Upper lobe of left lung (tissue), 6 donors: ENCODE measurements at regions not wholly inside any gene's neighbourhood (a gene's known extent, or its start where the extent isn't known, plus 50 kb on each side); places are given as distances from the start of the nearest gene placed in this dataset.

Experiments used
- ATAC-seq, 2 donors: fragments of 200-7000 bp; cut with Tn5 transposase; one replicate each; pipeline ENCODE4 v1.9.1; 2022; ENCODE audit warnings: mild to moderate bottlenecking in 2 of 2, moderate library complexity in 2 of 2; ENCODE audit not compliant: low FRiP score in 2 of 2
- DNase-seq, 2 donors: peaks; one replicate each; pipeline ENCODE4 v3.0.0-alpha.2; 2019 to 2020
- H3K27ac ChIP-seq, 4 donors: fragments of 200-600 bp; sonication (generic); one replicate each; pipeline ENCODE4 v1.5.1; 2016 to 2019
- H3K27me3 ChIP-seq, 4 donors: fragments of 200-600 bp; sonication (generic); one replicate each; pipeline ENCODE4 v1.5.1; 2017 to 2019
- H3K36me3 ChIP-seq, 4 donors: fragments of 200-600 bp; sonication (generic); one replicate each; pipeline ENCODE4 v1.5.1; 2016 to 2019
- H3K4me1 ChIP-seq, 4 donors: fragments of 200-600 bp; sonication (generic); one replicate each; pipeline ENCODE4 v1.5.1; 2018 to 2019
- H3K4me3 ChIP-seq, 4 donors: fragments of 200-600 bp; sonication (generic); one replicate each; pipeline ENCODE4 v1.5.1; 2017 to 2019; ENCODE audit warnings: mild to moderate bottlenecking in 2 of 4, moderate library complexity in 1 of 4
- H3K9me3 ChIP-seq, 4 donors: fragments of 200-600 bp; sonication (generic); one replicate each; pipeline ENCODE4 v1.5.1; 2018 to 2019
- EP300 ChIP-seq, 4 donors: sonication (generic); formaldehyde crosslinking; IDR thresholded peaks; one replicate each; pipeline ENCODE4 v1.5.1; 2017; ENCODE audit warnings: antibody characterized with exemption in 4 of 4, control low read depth in 2 of 4
- POLR2A ChIP-seq, 4 donors: fragments of 450-650 bp; IDR thresholded peaks; one replicate each; pipeline ENCODE4 v1.5.1; 2016 to 2017; ENCODE audit warnings: antibody characterized with exemption in 4 of 4, mild to moderate bottlenecking in 2 of 4
- POLR2AphosphoS5 ChIP-seq, 2 donors: sonication (generic); formaldehyde crosslinking; IDR thresholded peaks; one replicate each; pipeline ENCODE4 v1.5.1; 2017; ENCODE audit warnings: antibody characterized with exemption in 2 of 2
- WGBS, 2 donors: methylation state at CpG; one replicate each; pipeline ENCODE4 v1.1.5; 2017 to 2018; 5-methylcytosine and 5-hydroxymethylcytosine counted together
- TF ChIP-seq, protein P1 (sequence below), 6 experiments: fragments of 450-650 bp in 4 of 6; fragments of 200-600 bp in 2 of 6; sonication (generic) in 2 of 6; IDR thresholded peaks; one replicate each; pipeline ENCODE4 v1.5.1; 2016 to 2019; ENCODE audit warnings: antibody characterized with exemption in 6 of 6
- donor health status: DM: no; HTN: no; CAD: no; lungs with moderate emphysema.
- donor health status: DM: no; HTN: yes; CAD: no; lungs with severe emphysema.

DNA sequence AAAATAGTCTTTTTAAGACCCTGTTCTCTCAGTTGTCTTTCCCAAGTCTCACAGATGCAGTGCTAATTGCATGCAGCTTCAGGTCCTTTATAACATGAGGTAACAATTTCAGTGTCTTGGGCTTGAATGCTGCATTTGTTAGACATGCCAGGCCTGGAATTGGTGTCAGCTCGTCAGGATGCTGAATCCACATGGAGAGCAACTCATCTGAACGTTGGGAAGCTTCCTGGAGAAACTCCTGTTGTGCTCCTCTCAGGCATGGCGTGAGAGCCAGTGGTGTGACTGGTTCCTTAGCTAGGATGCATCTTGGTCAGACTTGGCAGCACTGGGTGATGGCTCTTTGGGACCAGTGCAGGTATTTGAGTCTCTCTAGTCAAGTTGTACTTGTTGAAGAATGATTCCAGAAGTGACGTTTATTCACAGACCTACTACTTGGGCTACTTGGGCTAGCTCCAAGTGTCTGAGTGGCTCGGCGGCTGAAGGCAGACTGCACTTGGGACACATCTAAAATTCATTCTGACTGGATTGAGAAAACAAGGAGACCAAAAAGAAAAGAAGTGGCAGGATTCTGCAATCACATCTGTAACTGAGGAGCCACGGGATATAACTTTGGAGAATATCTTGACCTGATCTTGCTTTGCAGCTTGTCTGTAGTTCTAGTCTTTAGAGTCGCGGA, 134.8 kb upstream of the ARHGAP5 start:
- Histone ChIP-seq H3K4me3 (no peak overlapping the region), H3K27ac (no peak overlapping the region), H3K27me3 (no peaks in the 10 kb centered on the region), H3K9me3 (no peaks in the 10 kb centered on the region), H3K4me1 (peaks cover 0 to 9% (median 0%) of the 10 kb centered on the region in 4 donors), H3K36me3 (no peaks in the 10 kb centered on the region)
- 72 to 78% methylated on average over 9 of the region's 9 CpGs for whole genome bisulfite sequencing, 2 donors
- TF ChIP-seq POLR2A (IDR thresholded peaks at IDR 0.05), result no peak
- TF ChIP-seq, protein P1, sequence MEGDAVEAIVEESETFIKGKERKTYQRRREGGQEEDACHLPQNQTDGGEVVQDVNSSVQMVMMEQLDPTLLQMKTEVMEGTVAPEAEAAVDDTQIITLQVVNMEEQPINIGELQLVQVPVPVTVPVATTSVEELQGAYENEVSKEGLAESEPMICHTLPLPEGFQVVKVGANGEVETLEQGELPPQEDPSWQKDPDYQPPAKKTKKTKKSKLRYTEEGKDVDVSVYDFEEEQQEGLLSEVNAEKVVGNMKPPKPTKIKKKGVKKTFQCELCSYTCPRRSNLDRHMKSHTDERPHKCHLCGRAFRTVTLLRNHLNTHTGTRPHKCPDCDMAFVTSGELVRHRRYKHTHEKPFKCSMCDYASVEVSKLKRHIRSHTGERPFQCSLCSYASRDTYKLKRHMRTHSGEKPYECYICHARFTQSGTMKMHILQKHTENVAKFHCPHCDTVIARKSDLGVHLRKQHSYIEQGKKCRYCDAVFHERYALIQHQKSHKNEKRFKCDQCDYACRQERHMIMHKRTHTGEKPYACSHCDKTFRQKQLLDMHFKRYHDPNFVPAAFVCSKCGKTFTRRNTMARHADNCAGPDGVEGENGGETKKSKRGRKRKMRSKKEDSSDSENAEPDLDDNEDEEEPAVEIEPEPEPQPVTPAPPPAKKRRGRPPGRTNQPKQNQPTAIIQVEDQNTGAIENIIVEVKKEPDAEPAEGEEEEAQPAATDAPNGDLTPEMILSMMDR (IDR thresholded peaks at IDR 0.05), result no peak
- no peak for TF ChIP-seq EP300 (IDR thresholded peaks at IDR 0.05)
- TF ChIP-seq POLR2AphosphoS5 (IDR thresholded peaks at IDR 0.05), result no peak
- no peak for DNase-seq
- ATAC-seq, result no peak

DNA sequence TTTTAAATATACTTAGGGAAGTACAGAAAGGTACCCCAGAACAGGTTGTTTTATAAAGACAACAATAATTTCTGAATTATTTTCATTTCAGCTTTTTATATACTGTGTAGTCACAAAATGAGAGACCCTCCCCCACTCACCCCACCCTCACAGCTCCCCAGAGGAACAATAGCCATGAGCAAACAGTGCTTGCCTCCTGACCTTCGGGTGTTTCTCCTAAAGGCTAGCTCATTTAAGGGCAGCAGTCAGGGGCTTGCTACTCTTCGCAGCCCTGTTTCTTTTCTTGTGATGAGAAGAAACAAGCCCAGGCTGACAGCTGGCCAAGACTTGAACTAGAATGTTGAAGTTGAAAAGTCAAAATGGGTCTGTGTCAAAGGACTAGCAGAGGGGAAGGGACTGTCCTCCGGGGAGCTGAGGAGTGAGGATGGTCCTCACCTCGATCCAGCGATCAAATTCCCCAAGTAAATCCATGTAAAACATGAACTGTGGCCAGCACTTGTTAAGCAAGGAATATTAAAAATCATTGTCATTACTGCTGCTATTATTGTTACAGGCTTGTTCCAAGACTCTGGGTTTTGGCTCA, 133.8 kb upstream of the ARHGAP5 start:
- H3K27ac ChIP-seq, result no peak overlapping the region
- peaks cover 0 to 9% (median 0%) of the 10 kb centered on the region in 4 donors for H3K4me1 ChIP-seq
- TF ChIP-seq POLR2AphosphoS5 (IDR thresholded peaks at IDR 0.05) (no peak), POLR2A (IDR thresholded peaks at IDR 0.05) (no peak), EP300 (IDR thresholded peaks at IDR 0.05) (no peak)
- TF ChIP-seq, protein P1 (IDR thresholded peaks at IDR 0.05), result no peak
- no peaks in the 10 kb centered on the region for H3K36me3 ChIP-seq
- H3K4me3 ChIP-seq, result no peak overlapping the region
- WGBS, 2 donors, result 86 to 92% methylated on average over 5 of the region's 5 CpGs
- no peaks in the 10 kb centered on the region for H3K27me3 ChIP-seq
- DNase-seq (no peak), ATAC-seq (no peak)
- H3K9me3 ChIP-seq, result no peaks in the 10 kb centered on the region

DNA sequence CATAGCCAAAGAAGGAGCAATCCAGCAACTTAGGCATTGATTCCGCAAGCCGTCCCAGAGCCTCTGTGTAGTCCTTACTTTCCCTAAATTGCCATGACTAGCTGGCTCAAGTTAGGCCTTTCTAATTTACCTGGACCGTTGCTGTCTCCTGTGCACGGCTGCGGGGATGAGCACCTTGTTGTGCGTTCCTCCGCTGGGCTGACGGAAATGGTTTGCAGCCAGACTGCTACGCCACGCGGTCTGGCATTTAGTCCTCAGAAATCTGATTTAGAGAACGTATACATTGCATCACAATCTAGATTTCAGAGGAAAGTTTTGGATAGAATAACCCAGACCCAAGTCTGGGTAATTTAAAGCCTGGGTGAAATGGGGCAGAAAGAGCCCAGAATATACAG, 133.2 kb upstream of the ARHGAP5 start:
- ATAC-seq (no peak), DNase-seq (no peak)
- WGBS, 2 donors, result 94 to 98% methylated on average over 12 of the region's 12 CpGs
- no peaks in the 10 kb centered on the region for H3K9me3 ChIP-seq
- peaks cover 0 to 9% (median 0%) of the 10 kb centered on the region in 4 donors for H3K4me1 ChIP-seq
- no peaks in the 10 kb centered on the region for H3K36me3 ChIP-seq
- TF ChIP-seq EP300 (IDR thresholded peaks at IDR 0.05), result no peak
- TF ChIP-seq POLR2AphosphoS5 (IDR thresholded peaks at IDR 0.05), result no peak
- TF ChIP-seq, protein P1 (IDR thresholded peaks at IDR 0.05), result no peak
- TF ChIP-seq POLR2A (IDR thresholded peaks at IDR 0.05), result no peak
- no peak overlapping the region for H3K27ac ChIP-seq
- no peaks in the 10 kb centered on the region for H3K27me3 ChIP-seq
- no peak overlapping the region for H3K4me3 ChIP-seq

DNA sequence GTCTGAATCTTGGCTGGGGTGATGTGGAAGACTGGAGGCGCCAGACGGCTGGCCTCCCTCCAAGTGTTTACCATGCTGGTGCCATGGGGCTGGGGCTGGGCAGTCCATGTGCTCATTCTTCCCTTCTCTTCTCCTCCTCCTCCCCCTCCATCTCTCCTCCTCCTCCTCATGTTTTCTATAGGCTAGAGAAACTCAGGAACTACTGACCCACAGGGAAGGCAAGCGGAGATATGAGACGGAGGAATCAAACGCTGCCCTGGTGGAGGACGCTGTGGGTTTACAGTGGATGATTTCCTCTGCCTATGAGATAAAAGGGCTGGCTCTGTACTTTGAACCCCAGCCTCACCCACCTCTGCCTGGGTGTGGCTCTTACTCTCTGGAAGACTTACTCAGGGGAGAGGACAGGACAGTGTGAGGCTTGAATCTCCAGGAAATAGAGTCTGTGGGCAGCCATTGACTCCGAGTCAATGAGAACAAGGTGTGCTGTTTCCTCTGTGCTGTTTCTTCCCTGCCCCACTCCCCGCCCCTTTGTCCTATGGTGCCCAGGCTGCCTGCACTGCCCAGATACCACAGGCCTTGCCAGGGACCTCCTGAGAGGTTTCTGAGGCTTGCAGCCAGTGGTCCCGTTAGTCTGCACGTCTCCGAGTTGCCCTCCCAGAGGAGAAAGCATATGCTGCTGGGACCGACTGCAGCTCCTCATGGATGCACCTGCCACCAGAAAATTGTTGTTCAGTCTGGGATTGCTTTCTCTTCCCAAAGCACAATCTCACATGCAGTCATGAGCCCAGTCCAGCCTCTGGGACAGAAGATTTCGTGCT, 132.6 kb upstream of the ARHGAP5 start:
- WGBS, 2 donors, result 63 to 73% methylated on average over 10 to 13 of the region's 13 CpGs
- no peak for ATAC-seq

More for the DNA sequence above, 132.6 kb upstream of the ARHGAP5 start:
- Histone ChIP-seq H3K4me1 (peaks cover 0 to 9% (median 0%) of the 10 kb centered on the region in 4 donors), H3K9me3 (no peaks in the 10 kb centered on the region), H3K27me3 (no peaks in the 10 kb centered on the region), H3K4me3 (no peak overlapping the region), H3K27ac (no peak overlapping the region), H3K36me3 (no peaks in the 10 kb centered on the region)
- TF ChIP-seq POLR2AphosphoS5 (IDR thresholded peaks at IDR 0.05), result no peak
- TF ChIP-seq, protein P1 (IDR thresholded peaks at IDR 0.05), result no peak
- no peak for TF ChIP-seq EP300 (IDR thresholded peaks at IDR 0.05)
- no peak for DNase-seq
